Immature natural killer cell (primary cell): ENCODE measurements at regions not wholly inside any gene's neighbourhood (a gene's known extent, or its start where the extent isn't known, plus 50 kb on each side); places are given as distances from the start of the nearest gene placed in this dataset.

Experiments used
- DNase-seq, 3 donors: peaks; one replicate each; pipeline ENCODE4 v3.0.0; 2022; ENCODE audit warnings: mixed read lengths in 1 of 3
- H3K27ac Mint-ChIP-seq, 6 donors: one replicate each; pipeline ENCODE4 v1.8.0; 2020; ENCODE audit warnings: mixed read lengths in 6 of 6, mild to moderate bottlenecking in 5 of 6, inconsistent platforms in 4 of 6, moderate library complexity in 3 of 6
- H3K27me3 Mint-ChIP-seq, 3 donors: one replicate each; pipeline ENCODE4 v1.8.0; 2020 to 2021; ENCODE audit warnings: low read depth in 3 of 3, mild to moderate bottlenecking in 3 of 3, mixed read lengths in 3 of 3, moderate library complexity in 3 of 3, inconsistent platforms in 1 of 3
- H3K36me3 Mint-ChIP-seq, 3 donors: one replicate each; pipeline ENCODE4 v1.8.0; 2020; ENCODE audit warnings: mixed read lengths in 3 of 3, inconsistent platforms in 2 of 3, mild to moderate bottlenecking in 2 of 3
- H3K4me1 Mint-ChIP-seq, 2 donors: one replicate each; pipeline ENCODE4 v1.8.0; 2020; ENCODE audit warnings: inconsistent platforms in 2 of 2, mild to moderate bottlenecking in 2 of 2, mixed read lengths in 2 of 2, moderate library complexity in 1 of 2
- H3K4me3 Mint-ChIP-seq, 5 donors: one replicate each; pipeline ENCODE4 v1.8.0; 2020; ENCODE audit warnings: mild to moderate bottlenecking in 5 of 5, mixed read lengths in 5 of 5, inconsistent platforms in 3 of 5, moderate library complexity in 3 of 5
- H3K9me3 Mint-ChIP-seq, 6 donors: one replicate each; pipeline ENCODE4 v1.8.0; 2020; ENCODE audit warnings: mild to moderate bottlenecking in 6 of 6, mixed read lengths in 6 of 6, inconsistent platforms in 4 of 6, moderate library complexity in 3 of 6

DNA sequence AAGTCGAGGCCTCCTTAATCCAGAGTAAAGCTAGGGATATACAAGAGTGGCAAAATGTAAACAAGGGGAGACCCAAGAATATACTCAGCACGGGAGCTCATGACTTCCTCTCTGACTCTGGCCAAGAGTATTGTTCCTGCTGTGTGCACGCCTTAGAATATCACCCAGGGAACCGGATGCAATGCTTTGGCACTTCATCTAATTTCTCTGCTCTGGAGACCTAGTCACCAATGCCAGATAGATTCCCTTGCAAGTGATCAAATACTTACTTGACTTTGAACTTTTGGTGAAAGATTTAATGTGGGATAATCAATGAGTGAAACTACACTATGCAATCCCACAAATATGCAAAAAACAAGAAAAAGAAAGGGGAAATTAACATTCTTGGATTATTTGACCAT, 695.5 kb downstream of the INHBA start:
- Mint-ChIP-seq H3K9me3 (peaks cover 0 to 18% (median 8%) of the 10 kb centered on the region in 6 donors), H3K36me3 (peaks cover 0 to 4% (median 0%) of the 10 kb centered on the region in 3 donors), H3K4me3 (no peak overlapping the region), H3K4me1 (no peaks in the 10 kb centered on the region), H3K27ac (no peak overlapping the region), H3K27me3 (peaks cover 0 to 2% (median 0%) of the 10 kb centered on the region in 3 donors)
- DNase-seq = no peak

- peaks cover 0 to 4% (median 0%) of the 10 kb centered on the region in 3 donors for H3K36me3 Mint-ChIP-seq
- peaks cover 0 to 18% (median 8%) of the 10 kb centered on the region in 6 donors for H3K9me3 Mint-ChIP-seq
- H3K27me3 Mint-ChIP-seq = peaks cover 0 to 2% (median 0%) of the 10 kb centered on the region in 3 donors
- H3K4me1 Mint-ChIP-seq = no peaks in the 10 kb centered on the region
- no peak overlapping the region for H3K4me3 Mint-ChIP-seq
- no peak for DNase-seq
- H3K27ac Mint-ChIP-seq = no peak overlapping the region
Observed at GRCh38 chr7:41006306-41006995, 696.4 kb downstream of the INHBA start.

- peaks cover 0 to 18% (median 8%) of the 10 kb centered on the region in 6 donors for H3K9me3 Mint-ChIP-seq
- peaks cover 0 to 2% (median 0%) of the 10 kb centered on the region in 3 donors for H3K27me3 Mint-ChIP-seq
- no peak overlapping the region for H3K4me3 Mint-ChIP-seq
- H3K4me1 Mint-ChIP-seq = no peaks in the 10 kb centered on the region
- H3K27ac Mint-ChIP-seq = no peak overlapping the region
- no peak for DNase-seq
- peaks cover 0 to 4% (median 0%) of the 10 kb centered on the region in 3 donors for H3K36me3 Mint-ChIP-seq
Observed at GRCh38 chr7:41005374-41005901, 697.5 kb downstream of the INHBA start.

DNA sequence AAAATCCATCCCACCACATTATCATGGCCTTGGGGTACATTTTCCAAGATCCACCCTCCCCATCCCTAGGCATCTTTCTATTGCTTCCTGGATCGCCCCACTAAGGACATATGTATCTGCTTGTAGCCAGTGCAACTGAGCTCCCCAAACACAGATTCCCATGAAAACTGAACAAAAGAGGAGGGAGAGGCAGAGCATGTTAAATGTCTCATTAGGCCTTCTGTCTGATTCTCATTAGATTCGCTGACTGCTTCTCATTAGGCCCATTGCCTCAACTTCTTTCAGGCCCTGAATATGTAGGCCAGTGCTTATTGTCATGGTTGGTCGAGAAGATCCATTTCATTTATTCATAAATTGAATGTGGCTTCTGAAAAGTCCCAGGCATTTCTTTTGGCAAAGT, 698.9 kb downstream of the INHBA start:
- H3K4me1 Mint-ChIP-seq = no peaks in the 10 kb centered on the region
- no peak overlapping the region for H3K4me3 Mint-ChIP-seq
- H3K27ac Mint-ChIP-seq = no peak overlapping the region
- no peak for DNase-seq
- no peaks in the 10 kb centered on the region for H3K27me3 Mint-ChIP-seq
- H3K9me3 Mint-ChIP-seq = peaks cover 0 to 9% (median 4%) of the 10 kb centered on the region in 6 donors
- no peaks in the 10 kb centered on the region for H3K36me3 Mint-ChIP-seq

DNA sequence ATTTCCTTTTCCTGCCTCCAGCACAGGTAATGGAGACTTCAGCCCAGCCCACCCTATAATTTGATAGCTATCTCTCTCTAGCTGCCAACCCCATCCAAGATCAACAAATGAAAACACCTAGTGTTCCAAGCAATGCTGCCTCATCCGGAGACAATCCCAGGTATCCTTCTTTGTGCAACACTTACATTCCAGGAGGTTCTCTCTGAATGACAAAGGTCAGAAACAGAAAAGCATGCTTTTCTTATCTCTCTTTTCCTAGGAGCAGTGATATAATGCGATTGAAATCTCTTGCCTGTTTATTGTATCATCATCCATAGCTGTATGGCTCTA, 699.3 kb downstream of the INHBA start:
- Mint-ChIP-seq H3K4me1 (no peaks in the 10 kb centered on the region), H3K4me3 (no peak overlapping the region), H3K27me3 (no peaks in the 10 kb centered on the region), H3K36me3 (no peaks in the 10 kb centered on the region), H3K27ac (no peak overlapping the region), H3K9me3 (peaks cover 0 to 9% (median 2%) of the 10 kb centered on the region in 6 donors)
- no peak for DNase-seq

DNA sequence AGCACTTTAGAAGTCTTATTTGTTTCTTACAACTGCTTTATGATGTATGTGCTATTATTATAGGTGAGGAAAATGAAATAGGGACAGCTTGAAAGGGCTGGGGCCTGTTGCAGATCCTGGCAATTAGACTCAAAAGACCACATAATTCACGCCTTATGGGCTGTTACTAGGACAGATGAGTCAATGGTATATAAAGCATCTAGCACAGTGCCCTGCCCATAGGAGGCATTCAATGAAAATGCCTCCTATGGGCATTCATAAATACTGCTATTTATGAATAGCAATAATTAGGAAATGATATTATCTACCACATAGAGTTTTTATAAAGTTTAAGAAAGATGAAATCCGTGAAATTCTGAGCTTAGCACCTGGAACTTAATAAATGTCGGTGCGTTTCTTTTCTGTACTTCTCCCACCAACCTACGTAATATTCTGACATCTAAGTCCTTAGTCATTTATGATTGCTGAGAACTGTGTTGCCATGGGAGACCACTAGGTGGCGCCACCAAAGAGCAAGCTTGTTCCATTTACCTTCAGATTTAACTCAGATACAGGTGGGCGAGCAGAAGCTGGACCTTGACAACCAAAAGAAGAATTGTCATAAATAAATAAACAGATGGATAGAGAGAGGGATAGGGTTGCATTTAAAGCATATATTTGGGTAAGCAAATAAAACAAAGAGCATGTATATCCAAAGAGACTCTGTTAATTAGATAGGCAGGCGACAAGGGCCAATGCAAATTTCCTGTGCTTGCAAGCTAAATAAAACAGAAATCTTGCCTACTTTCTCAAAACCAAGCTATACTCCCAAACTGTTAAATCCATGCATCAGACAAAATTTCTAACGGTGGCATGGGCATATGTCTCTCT, 699.9 kb downstream of the INHBA start:
- Mint-ChIP-seq H3K36me3 (no peaks in the 10 kb centered on the region), H3K9me3 (peaks cover 0 to 5% (median 1%) of the 10 kb centered on the region in 6 donors), H3K27me3 (no peaks in the 10 kb centered on the region), H3K27ac (no peak overlapping the region), H3K4me3 (no peak overlapping the region), H3K4me1 (no peaks in the 10 kb centered on the region)
- DNase-seq = no peak

- Mint-ChIP-seq H3K27ac (no peak overlapping the region), H3K36me3 (no peaks in the 10 kb centered on the region), H3K4me3 (no peak overlapping the region), H3K27me3 (peaks cover 0 to 2% (median 0%) of the 10 kb centered on the region in 3 donors), H3K9me3 (peaks cover 0 to 9% (median 2%) of the 10 kb centered on the region in 6 donors), H3K4me1 (no peaks in the 10 kb centered on the region)
- no peak for DNase-seq
Observed at GRCh38 chr7:41000042-41000441, 702.8 kb downstream of the INHBA start.

DNA sequence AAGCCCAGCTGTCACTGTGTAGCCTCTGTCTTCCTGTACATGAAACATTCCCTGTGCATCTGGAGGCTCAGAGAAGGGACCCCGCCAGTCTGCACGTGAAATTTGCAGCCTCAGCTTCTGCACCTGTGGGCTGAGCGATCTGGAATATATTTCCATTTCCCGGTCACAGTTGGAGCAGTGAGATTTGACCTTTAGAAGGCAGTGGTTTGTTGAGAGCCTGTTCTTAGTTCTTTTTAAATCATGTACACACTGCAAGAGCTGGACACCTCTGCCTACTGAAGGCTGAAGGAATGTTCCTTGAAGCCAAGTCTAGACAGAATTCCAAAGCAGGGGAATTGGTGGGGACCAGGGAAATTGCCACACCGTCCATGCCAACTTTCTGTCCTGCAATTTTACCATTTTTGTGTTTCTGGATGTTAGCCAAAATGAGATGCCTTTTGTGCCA, 706.6 kb downstream of the INHBA start:
- Mint-ChIP-seq H3K27me3 (peaks cover 0 to 5% (median 0%) of the 10 kb centered on the region in 3 donors), H3K9me3 (peaks cover 0 to 13% (median 4%) of the 10 kb centered on the region in 6 donors), H3K4me3 (no peak overlapping the region), H3K36me3 (no peaks in the 10 kb centered on the region), H3K4me1 (no peaks in the 10 kb centered on the region), H3K27ac (no peak overlapping the region)
- DNase-seq = no peak

DNA sequence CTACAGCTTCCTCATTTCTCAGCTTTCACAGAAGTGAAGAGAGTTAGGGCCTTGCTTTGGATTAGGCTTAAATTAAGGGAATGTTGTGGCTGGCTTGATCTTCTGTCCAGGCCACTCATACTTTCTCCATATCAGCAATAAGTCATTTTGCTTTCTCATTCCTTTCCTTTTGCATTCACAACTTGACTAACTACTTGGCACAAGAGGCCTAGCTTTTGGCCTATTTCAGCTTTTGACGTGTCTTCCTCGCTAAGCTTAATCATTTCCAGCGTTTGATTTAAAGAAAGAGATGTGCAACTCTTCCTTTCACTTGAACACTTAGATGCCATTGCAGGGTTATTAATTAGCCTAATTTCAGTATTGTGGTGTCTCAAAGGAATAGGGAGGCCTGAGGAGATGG, 712.0 kb downstream of the INHBA start:
- H3K27ac Mint-ChIP-seq = no peak overlapping the region
- H3K4me1 Mint-ChIP-seq = no peaks in the 10 kb centered on the region
- no peaks in the 10 kb centered on the region for H3K36me3 Mint-ChIP-seq
- peaks cover 0 to 17% (median 4%) of the 10 kb centered on the region in 6 donors for H3K9me3 Mint-ChIP-seq
- no peak for DNase-seq
- H3K27me3 Mint-ChIP-seq = peaks cover 0 to 3% (median 0%) of the 10 kb centered on the region in 3 donors
- H3K4me3 Mint-ChIP-seq = no peak overlapping the region

GRCh38 chr7:40987571-40987970, 715.3 kb downstream of the INHBA start:
- Mint-ChIP-seq H3K4me1 (no peaks in the 10 kb centered on the region), H3K9me3 (peaks cover 2 to 9% (median 4%) of the 10 kb centered on the region in 6 donors), H3K27me3 (peaks cover 0 to 3% (median 0%) of the 10 kb centered on the region in 3 donors), H3K36me3 (no peaks in the 10 kb centered on the region), H3K27ac (no peak overlapping the region), H3K4me3 (no peak overlapping the region)
- DNase-seq = no peak

DNA sequence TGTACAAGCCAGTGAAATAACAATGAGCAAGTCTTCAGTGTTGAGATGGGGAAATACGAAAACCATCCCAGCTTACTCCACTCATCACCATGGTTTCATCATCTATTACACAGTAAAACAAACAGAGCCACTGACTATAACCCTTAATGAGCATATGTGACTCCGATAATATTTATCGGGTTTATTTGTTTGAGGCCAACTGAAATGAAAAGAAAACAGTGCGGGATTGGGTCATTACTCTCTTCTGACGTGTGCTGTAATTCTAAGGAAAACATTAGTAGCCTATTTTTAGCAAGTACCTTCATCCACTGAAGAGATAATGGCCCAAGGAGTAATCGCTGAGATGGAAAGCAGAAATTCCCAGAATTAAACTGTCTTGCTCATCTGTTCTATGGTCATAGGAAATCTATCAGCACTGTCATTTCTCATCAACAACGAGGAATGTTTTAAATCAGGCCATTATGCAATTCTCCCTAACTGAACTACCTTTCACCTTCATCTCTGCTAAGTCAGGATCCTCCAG, 716.5 kb downstream of the INHBA start:
- peaks cover 0 to 1% (median 0%) of the 10 kb centered on the region in 3 donors for H3K27me3 Mint-ChIP-seq
- no peaks in the 10 kb centered on the region for H3K36me3 Mint-ChIP-seq
- H3K4me1 Mint-ChIP-seq = no peaks in the 10 kb centered on the region
- DNase-seq = no peak
- peaks cover 3 to 6% (median 4%) of the 10 kb centered on the region in 6 donors for H3K9me3 Mint-ChIP-seq
- H3K4me3 Mint-ChIP-seq = no peak overlapping the region
- no peak overlapping the region for H3K27ac Mint-ChIP-seq

DNA sequence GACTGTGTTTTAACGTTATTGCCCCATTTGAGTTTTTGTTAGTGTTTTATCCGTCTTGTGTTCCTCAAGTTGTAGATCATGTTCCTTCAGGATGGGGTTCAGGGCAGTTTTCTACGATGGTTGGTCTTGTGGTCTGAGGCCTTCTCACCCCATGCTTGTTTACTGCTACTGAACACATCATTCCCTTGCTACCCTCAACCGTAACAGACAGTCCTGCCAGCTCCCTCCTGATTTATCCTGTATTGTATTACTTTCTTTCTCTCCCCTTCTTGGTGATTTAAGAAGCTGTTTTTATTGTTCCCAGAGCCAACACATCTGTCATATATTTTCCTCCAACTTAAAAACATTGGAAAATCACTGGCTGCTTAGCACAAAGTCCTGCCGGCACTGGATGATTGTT, 719.8 kb downstream of the INHBA start:
- H3K36me3 Mint-ChIP-seq = no peaks in the 10 kb centered on the region
- H3K27me3 Mint-ChIP-seq = peaks cover 0 to 5% (median 0%) of the 10 kb centered on the region in 3 donors
- DNase-seq = no peak
- no peak overlapping the region for H3K27ac Mint-ChIP-seq
- H3K9me3 Mint-ChIP-seq = peaks cover 0 to 9% (median 2%) of the 10 kb centered on the region in 6 donors
- no peak overlapping the region for H3K4me3 Mint-ChIP-seq
- no peaks in the 10 kb centered on the region for H3K4me1 Mint-ChIP-seq

GRCh38 chr7:40979296-40979695, 723.6 kb downstream of the INHBA start:
- peaks cover 0 to 8% (median 2%) of the 10 kb centered on the region in 6 donors for H3K9me3 Mint-ChIP-seq

DNA sequence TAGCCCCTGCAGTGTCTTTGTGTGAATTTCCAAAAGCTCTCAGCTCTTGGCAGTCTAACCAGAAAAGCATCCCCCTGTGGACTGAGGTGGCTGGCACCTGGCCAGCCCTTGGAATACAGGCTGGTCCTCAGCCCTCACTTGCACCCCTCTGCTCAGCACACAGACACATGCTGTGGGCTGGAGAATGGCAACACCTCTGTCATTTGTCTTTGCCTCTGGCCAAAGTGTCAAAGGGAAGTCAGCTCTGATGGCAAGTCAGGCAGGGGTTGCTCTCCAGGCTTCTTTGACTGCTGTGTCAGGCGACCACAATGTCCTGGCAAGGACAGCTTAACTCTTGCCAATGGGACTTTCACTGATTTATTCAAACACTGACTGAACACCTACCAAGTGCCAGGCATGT, 724.8 kb downstream of the INHBA start:
- DNase-seq = no peak
- no peaks in the 10 kb centered on the region for H3K4me1 Mint-ChIP-seq
- peaks cover 0 to 17% (median 4%) of the 10 kb centered on the region in 6 donors for H3K9me3 Mint-ChIP-seq
- no peaks in the 10 kb centered on the region for H3K36me3 Mint-ChIP-seq
- H3K27ac Mint-ChIP-seq = no peak overlapping the region
- H3K4me3 Mint-ChIP-seq = no peak overlapping the region
- H3K27me3 Mint-ChIP-seq = peaks cover 0 to 5% (median 3%) of the 10 kb centered on the region in 3 donors

More at GRCh38 chr7:40979296-40979695, 723.6 kb downstream of the INHBA start:
- H3K27ac Mint-ChIP-seq = no peak overlapping the region
- no peak for DNase-seq
- no peaks in the 10 kb centered on the region for H3K4me1 Mint-ChIP-seq
- H3K27me3 Mint-ChIP-seq = peaks cover 0 to 5% (median 3%) of the 10 kb centered on the region in 3 donors
- no peaks in the 10 kb centered on the region for H3K36me3 Mint-ChIP-seq
- no peak overlapping the region for H3K4me3 Mint-ChIP-seq
